Activated CD4-positive, alpha-beta T cell treated with anti-CD3 and anti-CD28 coated beads, Interleukin-2, Interleukin-6, amounts not matched to agents 100 ng/mL and 50 ng/mL, durations not matched to agents 16 hours and 8 hours (primary cell): ENCODE measurements at regions not wholly inside any gene's neighbourhood (a gene's known extent, or its start where the extent isn't known, plus 50 kb on each side); places are given as distances from the start of the nearest gene placed in this dataset.
"Not testable (repeated sequence)": the region's sequence is repeated elsewhere in the genome, so short reads cannot be mapped to it uniquely, and the experiment has no call there.

Experiments
- DNase-seq: peaks from one replicate; pipeline ENCODE4 v3.0.0-alpha.2; 2020

GRCh38 chr1:115452600-115453329 is 114.7 kb upstream of the NGF start:
- no peak for DNase-seq

GRCh38 chr1:115450501-115451040 is 112.5 kb upstream of the NGF start:
- no peak for DNase-seq

GRCh38 chr1:115448282-115449044 is 110.4 kb upstream of the NGF start:
- no peak for DNase-seq

GRCh38 chr1:115447672-115448071 is 109.6 kb upstream of the NGF start:
- DNase-seq, result no peak

GRCh38 chr1:115445090-115445489 is 107.0 kb upstream of the NGF start:
- DNase-seq, result no peak

- DNase-seq, result no peak
Measured at GRCh38 chr1:115440733-115441132, 102.7 kb upstream of the NGF start.

GRCh38 chr1:115439520-115439919 is 101.5 kb upstream of the NGF start:
- DNase-seq, result not testable (repeated sequence)

- DNase-seq, result no peak
Measured at GRCh38 chr1:115437196-115437595, 99.1 kb upstream of the NGF start.

GRCh38 chr1:115436596-115436995 is 98.5 kb upstream of the NGF start:
- DNase-seq, result no peak

- no peak for DNase-seq
Measured at GRCh38 chr1:115433483-115433882, 95.4 kb upstream of the NGF start.

- no peak for DNase-seq
Measured at GRCh38 chr1:115432061-115432460, 94.0 kb upstream of the NGF start.

GRCh38 chr1:115430441-115431158 is 92.6 kb upstream of the NGF start:
- no peak for DNase-seq

- no peak for DNase-seq
Measured at GRCh38 chr1:115429884-115430283, 91.8 kb upstream of the NGF start.

GRCh38 chr1:115429241-115429640 is 91.2 kb upstream of the NGF start:
- DNase-seq, result no peak

- DNase-seq, result no peak
Measured at GRCh38 chr1:115428676-115429075, 90.6 kb upstream of the NGF start.

- no peak for DNase-seq
Measured at GRCh38 chr1:115428256-115428655, 90.2 kb upstream of the NGF start.

- DNase-seq, result no peak
Measured at GRCh38 chr1:115426956-115427355, 88.9 kb upstream of the NGF start.

- no peak for DNase-seq
Measured at GRCh38 chr1:115426231-115426771, 88.3 kb upstream of the NGF start.

GRCh38 chr1:115425442-115425841 is 87.4 kb upstream of the NGF start:
- DNase-seq, result no peak

GRCh38 chr1:115423776-115424175 is 85.7 kb upstream of the NGF start:
- DNase-seq, result no peak

- no peak for DNase-seq
Measured at GRCh38 chr1:115419571-115419970, 81.5 kb upstream of the NGF start.

- DNase-seq, result no peak
Measured at GRCh38 chr1:115413621-115414020, 75.6 kb upstream of the NGF start.

GRCh38 chr1:115413208-115413607 is 75.2 kb upstream of the NGF start:
- no peak for DNase-seq
